ENCODE measurements at regions not wholly inside any gene's neighbourhood (a gene's known extent, or its start where the extent isn't known, plus 50 kb on each side); places are given as distances from the start of the nearest gene placed in this dataset.

- Histone ChIP-seq H3K27me3 (peaks cover 6% of the 10 kb centered on the region), H3K4me1 (no peaks in the 10 kb centered on the region), H3K9me3 (no peaks in the 10 kb centered on the region), H3K4me3 (ENCODE audit: low read depth, low read length) (no peak overlapping the region), H3K36me3 (no peaks in the 10 kb centered on the region)
- no peak for DNase-seq
- TF ChIP-seq CTCF (IDR thresholded peaks at IDR 0.05; ENCODE audit: low read depth, low read length) = no peak
Observed at GRCh38 chr1:157236072-157236471, 97.9 kb upstream of the ETV3 start.

DNA sequence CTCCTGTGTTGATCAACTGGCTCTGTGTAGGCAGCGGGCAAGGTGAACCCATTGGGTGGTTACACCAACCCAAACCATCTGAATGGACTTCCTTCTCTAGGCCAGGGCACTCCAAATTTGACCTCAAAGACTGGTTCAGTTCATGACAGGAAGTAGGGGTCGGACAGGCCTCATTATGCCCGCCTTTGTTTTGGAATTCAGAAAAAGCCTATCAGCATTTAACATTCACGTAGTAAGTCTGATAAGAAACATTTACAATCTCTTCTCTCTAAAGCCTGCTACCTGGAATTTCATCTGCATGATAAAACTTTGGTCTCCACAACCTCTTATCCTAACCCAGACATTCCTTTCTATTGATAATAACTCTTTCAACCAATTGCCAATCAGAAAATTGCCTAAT lies 97.1 kb upstream of the ETV3 start:
- DNase-seq = no peak
- Histone ChIP-seq H3K4me3 (ENCODE audit: low read depth, low read length) (no peak overlapping the region), H3K36me3 (no peaks in the 10 kb centered on the region), H3K27me3 (peaks cover 6% of the 10 kb centered on the region), H3K4me1 (no peaks in the 10 kb centered on the region), H3K9me3 (no peaks in the 10 kb centered on the region)
- no peak for TF ChIP-seq CTCF (IDR thresholded peaks at IDR 0.05; ENCODE audit: low read depth, low read length)

DNA sequence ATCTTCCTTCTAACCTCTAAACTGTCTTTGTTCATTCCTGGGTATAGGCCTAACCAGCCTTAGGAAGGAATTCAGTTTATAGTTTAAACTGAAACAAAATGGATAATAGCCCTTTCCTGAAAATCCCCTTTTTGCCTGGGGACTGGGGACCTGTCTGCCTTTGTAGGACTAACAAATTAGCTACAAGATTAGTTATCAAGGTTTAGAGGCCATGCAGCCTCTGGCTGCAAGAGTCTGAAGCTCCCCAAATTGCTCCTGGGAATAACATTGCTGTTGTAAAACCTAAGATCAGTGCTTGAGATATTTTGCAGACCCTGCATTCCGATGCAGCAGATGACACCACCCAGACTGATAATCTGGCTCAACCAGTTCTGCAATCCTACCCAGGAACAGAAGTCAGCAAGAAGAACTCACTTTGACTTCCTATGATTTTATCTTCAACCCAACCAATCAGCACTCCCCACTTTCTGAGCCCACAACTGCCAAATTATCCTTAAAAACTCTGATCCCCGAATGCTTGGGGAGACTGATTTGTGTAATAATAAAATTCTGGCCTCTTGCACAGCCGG lies 96.6 kb upstream of the ETV3 start:
- peaks cover 6% of the 10 kb centered on the region for H3K27me3 ChIP-seq
- TF ChIP-seq CTCF (IDR thresholded peaks at IDR 0.05; ENCODE audit: low read depth, low read length) = no peak

GRCh38 chr1:157233131-157233530 lies 94.9 kb upstream of the ETV3 start:
- H3K36me3 ChIP-seq = no peaks in the 10 kb centered on the region
- no peaks in the 10 kb centered on the region for H3K4me1 ChIP-seq
- no peak for DNase-seq
- TF ChIP-seq CTCF (IDR thresholded peaks at IDR 0.05; ENCODE audit: low read depth, low read length) = no peak
- no peaks in the 10 kb centered on the region for H3K9me3 ChIP-seq
- H3K27me3 ChIP-seq = peaks cover 3% of the 10 kb centered on the region
- no peak overlapping the region for H3K4me3 ChIP-seq (ENCODE audit: low read depth, low read length)

More for the DNA sequence above, 96.6 kb upstream of the ETV3 start:
- Histone ChIP-seq H3K36me3 (no peaks in the 10 kb centered on the region), H3K4me3 (ENCODE audit: low read depth, low read length) (no peak overlapping the region), H3K9me3 (no peaks in the 10 kb centered on the region), H3K4me1 (no peaks in the 10 kb centered on the region)
- DNase-seq = no peak

DNA sequence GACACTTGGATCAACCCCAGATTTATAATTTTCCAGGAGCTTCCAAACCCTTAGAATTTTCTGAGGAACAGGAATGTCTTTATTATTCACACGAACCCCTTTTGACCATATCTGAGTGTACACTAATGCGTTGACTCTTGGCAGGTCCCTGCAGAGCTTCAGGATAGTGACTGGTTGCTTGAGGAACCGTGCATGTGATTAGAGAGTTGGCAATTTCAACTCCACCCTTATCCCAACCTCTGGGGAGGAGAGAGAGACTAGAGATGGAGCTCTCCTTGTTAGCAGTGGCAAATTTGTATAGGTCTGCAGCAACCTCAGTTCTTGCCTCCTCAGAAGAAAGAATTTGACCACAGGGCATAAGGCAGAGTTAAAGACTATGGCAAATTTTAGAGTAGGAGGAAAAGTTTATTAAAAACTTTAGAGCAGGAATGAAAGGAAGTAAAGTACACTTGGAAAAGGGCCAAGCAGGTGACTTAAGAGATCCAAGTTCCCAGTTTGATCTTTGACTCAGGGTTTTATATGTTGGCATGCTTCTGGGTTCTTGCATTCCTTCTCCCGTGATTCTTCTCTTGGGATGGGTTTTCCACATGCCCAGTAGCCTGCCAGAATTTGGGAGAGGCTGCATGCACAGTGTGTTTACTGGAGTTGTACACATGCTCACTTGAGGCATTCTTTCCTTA lies 93.8 kb upstream of the ETV3 start:
- Histone ChIP-seq H3K27me3 (peaks cover 3% of the 10 kb centered on the region), H3K9me3 (no peaks in the 10 kb centered on the region), H3K4me1 (no peaks in the 10 kb centered on the region), H3K36me3 (no peaks in the 10 kb centered on the region), H3K4me3 (ENCODE audit: low read depth, low read length) (no peak overlapping the region)
- no peak for TF ChIP-seq CTCF (IDR thresholded peaks at IDR 0.05; ENCODE audit: low read depth, low read length)
- DNase-seq = no peak

- Histone ChIP-seq H3K4me3 (ENCODE audit: low read depth, low read length) (no peak overlapping the region), H3K4me1 (no peaks in the 10 kb centered on the region), H3K27me3 (peaks cover 3% of the 10 kb centered on the region), H3K36me3 (no peaks in the 10 kb centered on the region), H3K9me3 (no peaks in the 10 kb centered on the region; the same call in 1 of the 2 replicates)
- no peak for TF ChIP-seq CTCF (IDR thresholded peaks at IDR 0.05; ENCODE audit: low read depth, low read length)
- DNase-seq = no peak
Observed at GRCh38 chr1:157230500-157230899, 92.3 kb upstream of the ETV3 start.

All from BE2C (cell line).